ENCODE measurements at regions not wholly inside any gene's neighbourhood (a gene's known extent, or its start where the extent isn't known, plus 50 kb on each side); places are given as distances from the start of the nearest gene placed in this dataset.

DNA sequence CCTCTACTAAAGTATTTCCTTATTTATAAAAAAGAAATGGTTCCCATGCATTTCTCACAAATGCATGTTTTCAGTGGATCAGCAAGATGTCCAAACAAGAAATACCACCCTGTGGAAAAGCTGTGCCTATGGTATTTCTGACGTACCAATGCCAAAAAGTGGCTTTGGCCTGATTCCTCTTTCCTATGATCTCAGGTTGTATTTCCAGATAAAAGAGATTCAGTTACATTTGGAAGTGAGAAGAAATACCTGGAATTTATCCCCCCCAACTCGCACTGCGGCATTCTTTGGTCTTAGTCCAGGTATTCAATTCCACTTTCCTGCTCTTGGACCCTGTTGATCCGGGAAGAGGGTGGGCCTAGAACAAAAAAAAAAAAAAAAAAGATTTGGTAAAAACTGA is 815.9 kb upstream of the FRG1 start:
- TF ChIP-seq POLR2AphosphoS5 (IDR thresholded peaks at IDR 0.05): no peak
- TF ChIP-seq, protein P1, sequence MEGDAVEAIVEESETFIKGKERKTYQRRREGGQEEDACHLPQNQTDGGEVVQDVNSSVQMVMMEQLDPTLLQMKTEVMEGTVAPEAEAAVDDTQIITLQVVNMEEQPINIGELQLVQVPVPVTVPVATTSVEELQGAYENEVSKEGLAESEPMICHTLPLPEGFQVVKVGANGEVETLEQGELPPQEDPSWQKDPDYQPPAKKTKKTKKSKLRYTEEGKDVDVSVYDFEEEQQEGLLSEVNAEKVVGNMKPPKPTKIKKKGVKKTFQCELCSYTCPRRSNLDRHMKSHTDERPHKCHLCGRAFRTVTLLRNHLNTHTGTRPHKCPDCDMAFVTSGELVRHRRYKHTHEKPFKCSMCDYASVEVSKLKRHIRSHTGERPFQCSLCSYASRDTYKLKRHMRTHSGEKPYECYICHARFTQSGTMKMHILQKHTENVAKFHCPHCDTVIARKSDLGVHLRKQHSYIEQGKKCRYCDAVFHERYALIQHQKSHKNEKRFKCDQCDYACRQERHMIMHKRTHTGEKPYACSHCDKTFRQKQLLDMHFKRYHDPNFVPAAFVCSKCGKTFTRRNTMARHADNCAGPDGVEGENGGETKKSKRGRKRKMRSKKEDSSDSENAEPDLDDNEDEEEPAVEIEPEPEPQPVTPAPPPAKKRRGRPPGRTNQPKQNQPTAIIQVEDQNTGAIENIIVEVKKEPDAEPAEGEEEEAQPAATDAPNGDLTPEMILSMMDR (IDR thresholded peaks at IDR 0.05): no peak
